SU-DHL-6 (cell line): ENCODE measurements at regions not wholly inside any gene's neighbourhood (a gene's known extent, or its start where the extent isn't known, plus 50 kb on each side); places are given as distances from the start of the nearest gene placed in this dataset.

Source experiments
- H2AFZ ChIP-seq: fragments of 200-600 bp; sonication (generic); 2 replicates; pipeline ENCODE4 v1.6.1; 2014; ENCODE audit warnings: low read depth, mild to moderate bottlenecking, moderate library complexity, mixed read lengths, antibody characterized with exemption, low read length; ENCODE audit not compliant: severe bottlenecking
- H3F3A ChIP-seq: fragments of 200-600 bp; shearing (Covaris generic); 2 replicates; pipeline ENCODE4 v1.6.0; 2016; ENCODE audit warnings: antibody characterized with exemption, mild to moderate bottlenecking; ENCODE audit not compliant: insufficient read depth
- H3K27ac ChIP-seq: fragments of 200-600 bp; sonication (generic); 2 replicates; pipeline ENCODE4 v1.5.1; 2016; ENCODE audit warnings: low read depth, mild to moderate bottlenecking, low read length, moderate library complexity, mixed read lengths
- H3K27me3 ChIP-seq: fragments of 200-600 bp; sonication (generic), shearing (Covaris generic); 2 replicates; pipeline ENCODE4 v1.6.0; 2014; ENCODE audit warnings: mild to moderate bottlenecking, low read length
- H3K36me3 ChIP-seq: fragments of 200-600 bp; sonication (generic); 2 replicates; pipeline ENCODE4 v1.6.1; 2014; ENCODE audit warnings: mild to moderate bottlenecking, low read length, mixed read lengths
- H3K4me2 ChIP-seq: fragments of 300-600, 200-600 bp; shearing (Covaris generic), sonication (generic); 2 replicates; pipeline ENCODE4 v1.6.0; 2014; ENCODE audit warnings: low read length, low read depth, mild to moderate bottlenecking; ENCODE audit not compliant: poor library complexity, severe bottlenecking
- H3K4me3 ChIP-seq: fragments of 200-600 bp; sonication (generic); 2 replicates; pipeline ENCODE4 v1.5.1; 2014; ENCODE audit warnings: antibody characterized with exemption, low read length, mild to moderate bottlenecking, mixed read lengths; ENCODE audit not compliant: insufficient read depth, poor library complexity, severe bottlenecking
- H3K79me2 ChIP-seq: fragments of 200-600 bp; sonication (generic); 2 replicates; pipeline ENCODE4 v1.6.1; 2014; ENCODE audit warnings: mild to moderate bottlenecking, low read length, moderate library complexity; ENCODE audit not compliant: insufficient read depth
- H3K9ac ChIP-seq: fragments of 200-600 bp; sonication (generic); 2 replicates; pipeline ENCODE4 v1.7.0; 2014; ENCODE audit warnings: mild to moderate bottlenecking, low read length
- H3K9me2 ChIP-seq: fragments of 200-600 bp; sonication (generic); replicated peaks from 2 replicates; pipeline ENCODE4 v1.6.1; 2014; ENCODE audit warnings: low read length; ENCODE audit not compliant: insufficient read depth
- H3K9me3 ChIP-seq: fragments of 200-600 bp; sonication (generic); 2 replicates; pipeline ENCODE4 v1.6.1; 2014; ENCODE audit warnings: low read length, mixed read lengths; ENCODE audit not compliant: insufficient read depth
- H4K20me1 ChIP-seq: fragments of 200-600 bp; sonication (generic); 2 replicates; pipeline ENCODE4 v1.6.1; 2014; ENCODE audit warnings: low read depth, mild to moderate bottlenecking, antibody characterized with exemption, low read length, moderate library complexity, mixed read lengths
- EZH2phosphoT487 ChIP-seq: fragments of 200-600 bp; sonication (generic), shearing (Covaris generic); conservative IDR thresholded peaks from 2 replicates; pipeline ENCODE4 v1.6.1; 2018; ENCODE audit warnings: mild to moderate bottlenecking, antibody characterized with exemption, low read length, moderate library complexity, mixed read lengths
- TF ChIP-seq, protein P1 (sequence below): fragments of 200-600 bp; sonication (generic); IDR thresholded peaks from one replicate; pipeline ENCODE4 v1.5.1; 2017; ENCODE audit warnings: antibody characterized with exemption, mild to moderate bottlenecking, low read length, moderate library complexity; ENCODE audit not compliant: insufficient read depth, poor library complexity, severe bottlenecking

DNA sequence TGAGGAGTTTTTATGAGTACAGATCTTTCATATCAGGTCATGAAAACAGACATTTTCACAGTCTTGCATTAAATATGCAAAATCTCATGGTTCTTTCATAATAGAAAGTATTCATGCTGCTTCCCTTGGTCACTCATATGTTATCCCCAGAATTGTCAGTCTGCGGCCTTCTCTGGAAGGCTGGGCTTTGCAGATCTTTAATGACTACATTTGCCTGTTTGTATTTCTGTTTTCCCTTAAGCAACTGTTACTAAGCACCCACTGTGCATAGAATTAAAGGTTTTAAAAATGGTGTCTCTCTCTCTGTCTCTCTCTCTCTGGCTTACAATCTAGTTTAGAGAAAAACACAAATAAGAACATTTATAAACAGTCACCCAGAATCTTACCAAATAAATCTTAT is 456.3 kb downstream of the RIT2 start:
- Histone ChIP-seq H3F3A (no peaks in the 10 kb centered on the region), H3K9me3 (no peaks in the 10 kb centered on the region), H3K9ac (no peak overlapping the region), H3K27ac (no peak overlapping the region), H3K27me3 (no peaks in the 10 kb centered on the region), H3K9me2 (no peaks in the 10 kb centered on the region), H3K4me3 (no peak overlapping the region), H3K79me2 (no peaks in the 10 kb centered on the region), H3K36me3 (no peaks in the 10 kb centered on the region), H3K4me2 (no peak overlapping the region), H2AFZ (no peak overlapping the region), H4K20me1 (no peaks in the 10 kb centered on the region)
- no peak for TF ChIP-seq EZH2phosphoT487
- TF ChIP-seq, protein P1, sequence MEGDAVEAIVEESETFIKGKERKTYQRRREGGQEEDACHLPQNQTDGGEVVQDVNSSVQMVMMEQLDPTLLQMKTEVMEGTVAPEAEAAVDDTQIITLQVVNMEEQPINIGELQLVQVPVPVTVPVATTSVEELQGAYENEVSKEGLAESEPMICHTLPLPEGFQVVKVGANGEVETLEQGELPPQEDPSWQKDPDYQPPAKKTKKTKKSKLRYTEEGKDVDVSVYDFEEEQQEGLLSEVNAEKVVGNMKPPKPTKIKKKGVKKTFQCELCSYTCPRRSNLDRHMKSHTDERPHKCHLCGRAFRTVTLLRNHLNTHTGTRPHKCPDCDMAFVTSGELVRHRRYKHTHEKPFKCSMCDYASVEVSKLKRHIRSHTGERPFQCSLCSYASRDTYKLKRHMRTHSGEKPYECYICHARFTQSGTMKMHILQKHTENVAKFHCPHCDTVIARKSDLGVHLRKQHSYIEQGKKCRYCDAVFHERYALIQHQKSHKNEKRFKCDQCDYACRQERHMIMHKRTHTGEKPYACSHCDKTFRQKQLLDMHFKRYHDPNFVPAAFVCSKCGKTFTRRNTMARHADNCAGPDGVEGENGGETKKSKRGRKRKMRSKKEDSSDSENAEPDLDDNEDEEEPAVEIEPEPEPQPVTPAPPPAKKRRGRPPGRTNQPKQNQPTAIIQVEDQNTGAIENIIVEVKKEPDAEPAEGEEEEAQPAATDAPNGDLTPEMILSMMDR, result no peak

GRCh38 chr18:42670860-42671259 is 444.6 kb downstream of the RIT2 start:
- H3K9me3 ChIP-seq, result no peaks in the 10 kb centered on the region
- H3K9me2 ChIP-seq, result no peaks in the 10 kb centered on the region
- no peaks in the 10 kb centered on the region for H3F3A ChIP-seq
- H3K4me2 ChIP-seq, result no peak overlapping the region
- H3K27ac ChIP-seq, result no peak overlapping the region
- no peak overlapping the region for H3K9ac ChIP-seq
- TF ChIP-seq, protein P1, result no peak
- TF ChIP-seq EZH2phosphoT487, result no peak
- H3K79me2 ChIP-seq, result no peaks in the 10 kb centered on the region
- H3K4me3 ChIP-seq, result no peak overlapping the region
- no peaks in the 10 kb centered on the region for H3K27me3 ChIP-seq
- no peaks in the 10 kb centered on the region for H3K36me3 ChIP-seq
- H2AFZ ChIP-seq, result no peak overlapping the region
- no peaks in the 10 kb centered on the region for H4K20me1 ChIP-seq

- Histone ChIP-seq H4K20me1 (no peaks in the 10 kb centered on the region), H3K9me3 (no peaks in the 10 kb centered on the region), H3K9ac (no peak overlapping the region)
Observed at GRCh38 chr18:42675810-42676209, 439.7 kb downstream of the RIT2 start.

More at GRCh38 chr18:42675810-42676209, 439.7 kb downstream of the RIT2 start:
- Histone ChIP-seq H2AFZ (no peak overlapping the region), H3K9me2 (no peaks in the 10 kb centered on the region), H3K27ac (no peak overlapping the region), H3K36me3 (no peaks in the 10 kb centered on the region), H3K27me3 (no peaks in the 10 kb centered on the region), H3F3A (no peaks in the 10 kb centered on the region), H3K79me2 (no peaks in the 10 kb centered on the region), H3K4me3 (no peak overlapping the region), H3K4me2 (no peak overlapping the region)
- TF ChIP-seq, protein P1, result no peak
- TF ChIP-seq EZH2phosphoT487, result no peak
